ENCODE measurements at regions not wholly inside any gene's neighbourhood (a gene's known extent, or its start where the extent isn't known, plus 50 kb on each side); places are given as distances from the start of the nearest gene placed in this dataset.

- Histone ChIP-seq H3K4me3 (no peak overlapping the region), H3K4me1 (no peaks in the 10 kb centered on the region), H3K9me3 (no peaks in the 10 kb centered on the region), H3K27ac (no peak overlapping the region), H3K36me3 (no peaks in the 10 kb centered on the region), H3K27me3 (no peaks in the 10 kb centered on the region)
- TF ChIP-seq CTCF (IDR thresholded peaks at IDR 0.05): no peak
- TF ChIP-seq POLR2A (IDR thresholded peaks at IDR 0.05): no peak
- DNase-seq: no peak
- WGBS, 4 donors: 67 to 73% (median 70%) methylated on average over 4 of the region's 4 CpGs
- intact Hi-C loops (cut with DNase I): no loop called here
- ATAC-seq: no peak
Observed at GRCh38 chr2:188668017-188668680, 306.0 kb upstream of the COL3A1 start.

DNA sequence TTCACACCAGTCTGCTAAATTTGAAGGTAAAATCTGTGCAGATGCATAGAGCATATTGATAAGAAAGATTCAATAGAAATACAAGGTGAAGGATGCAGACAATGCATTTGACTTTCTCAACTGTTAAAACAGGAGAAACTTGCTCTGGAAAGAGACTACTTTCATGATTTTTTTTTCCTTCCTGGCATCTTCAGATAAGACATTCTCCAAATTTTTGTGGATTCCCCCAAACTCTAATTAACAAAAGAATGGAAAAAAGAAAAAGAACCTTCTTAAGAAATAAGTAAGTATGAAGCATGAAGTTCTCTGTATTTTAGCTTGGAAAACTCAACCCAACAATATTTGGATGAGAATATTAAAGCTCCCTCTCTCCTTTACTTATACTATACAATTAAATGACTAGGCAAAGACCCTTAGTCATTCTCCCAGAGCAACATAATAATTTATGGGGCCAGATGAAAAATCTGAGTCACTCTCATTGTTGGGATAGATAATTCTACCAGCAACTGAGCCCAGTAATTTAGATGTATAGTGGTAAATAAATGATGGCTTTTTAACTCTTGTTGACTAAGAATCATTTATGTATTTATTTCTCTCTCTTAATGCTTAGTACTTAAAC is 298.7 kb upstream of the COL3A1 start:
- no peak for TF ChIP-seq CTCF (IDR thresholded peaks at IDR 0.05)
- TF ChIP-seq POLR2A (IDR thresholded peaks at IDR 0.05): no peak
- H3K27me3 ChIP-seq: no peaks in the 10 kb centered on the region
- H3K4me3 ChIP-seq: no peak overlapping the region
- no peaks in the 10 kb centered on the region for H3K36me3 ChIP-seq
- H3K9me3 ChIP-seq: no peaks in the 10 kb centered on the region
- H3K4me1 ChIP-seq: no peaks in the 10 kb centered on the region
- intact Hi-C loops (cut with DNase I): no loop called here
- H3K27ac ChIP-seq: no peak overlapping the region
- DNase-seq (no peak), ATAC-seq (no peak)

GRCh38 chr2:188676010-188676400 is 298.2 kb upstream of the COL3A1 start:
- TF ChIP-seq CTCF (IDR thresholded peaks at IDR 0.05): no peak
- no peak for TF ChIP-seq POLR2A (IDR thresholded peaks at IDR 0.05)

GRCh38 chr2:188677142-188677541 is 297.0 kb upstream of the COL3A1 start:
- Histone ChIP-seq H3K4me1 (no peaks in the 10 kb centered on the region), H3K9me3 (no peaks in the 10 kb centered on the region), H3K4me3 (no peak overlapping the region), H3K36me3 (no peaks in the 10 kb centered on the region), H3K27ac (no peak overlapping the region), H3K27me3 (no peaks in the 10 kb centered on the region)
- no peak for TF ChIP-seq POLR2A (IDR thresholded peaks at IDR 0.05)
- TF ChIP-seq CTCF (IDR thresholded peaks at IDR 0.05): no peak
- intact Hi-C loops (cut with DNase I): no loop called here
- DNase-seq (no peak), ATAC-seq (no peak)

More at GRCh38 chr2:188676010-188676400, 298.2 kb upstream of the COL3A1 start:
- Histone ChIP-seq H3K9me3 (no peaks in the 10 kb centered on the region), H3K27me3 (no peaks in the 10 kb centered on the region), H3K36me3 (no peaks in the 10 kb centered on the region), H3K27ac (no peak overlapping the region), H3K4me3 (no peak overlapping the region), H3K4me1 (no peaks in the 10 kb centered on the region)
- no peak for DNase-seq
- intact Hi-C loops (cut with DNase I): no loop called here
- ATAC-seq: no peak
- 89 to 99% (median 95%) methylated on average over 1 of the region's 1 CpG for WGBS, 4 donors

All from heart left ventricle (tissue), 16 donors.